Sigmoid colon (tissue), 4 donors: ENCODE measurements at regions not wholly inside any gene's neighbourhood (a gene's known extent, or its start where the extent isn't known, plus 50 kb on each side); places are given as distances from the start of the nearest gene placed in this dataset.

Experiments
- CTCF ChIP-seq, 4 experiments: fragments of 450-650 bp in 3 of 4; fragments of 200-600 bp in 1 of 4; IDR thresholded peaks; one replicate each; pipeline ENCODE4 v1.5.1; 2016 to 2019; ENCODE audit warnings: antibody characterized with exemption in 4 of 4, mild to moderate bottlenecking in 3 of 4, moderate library complexity in 2 of 4
- EP300 ChIP-seq, 4 donors: sonication (generic); formaldehyde crosslinking; IDR thresholded peaks; one replicate each; pipeline ENCODE4 v1.6.1; 2017; ENCODE audit warnings: antibody characterized with exemption in 4 of 4
- POLR2A ChIP-seq, 2 donors: fragments of 450-650 bp; IDR thresholded peaks; one replicate each; pipeline ENCODE4 v1.6.1; 2016; ENCODE audit warnings: antibody characterized with exemption in 2 of 2, mild to moderate bottlenecking in 2 of 2, moderate library complexity in 2 of 2
- POLR2AphosphoS5 ChIP-seq, 4 donors: sonication (generic); formaldehyde crosslinking; IDR thresholded peaks; one replicate each; pipeline ENCODE4 v1.6.1; 2017; ENCODE audit warnings: antibody characterized with exemption in 4 of 4

GRCh38 chr4:14260591-14260990 lies 633.1 kb upstream of the BOD1L1 start:
- no peak for TF ChIP-seq CTCF (IDR thresholded peaks at IDR 0.05)
- TF ChIP-seq POLR2A (IDR thresholded peaks at IDR 0.05): no peak
- no peak for TF ChIP-seq POLR2AphosphoS5 (IDR thresholded peaks at IDR 0.05)
- no peak for TF ChIP-seq EP300 (IDR thresholded peaks at IDR 0.05)
